D721Med (cell line): ENCODE measurements at regions not wholly inside any gene's neighbourhood (a gene's known extent, or its start where the extent isn't known, plus 50 kb on each side); places are given as distances from the start of the nearest gene placed in this dataset.
A peak's percentile ranks its signal among the peaks of the same experiment; 100 is the strongest.
"Not testable (repeated sequence)": the region's sequence is repeated elsewhere in the genome, so short reads cannot be mapped to it uniquely, and the experiment has no call there.

Experiments
- DNase-seq: peaks from one replicate; pipeline ENCODE4 v3.0.0; 2011; ENCODE audit warnings: low spot score; ENCODE audit not compliant: insufficient read length
- FAIRE-seq: peaks from 2 replicates; lab custom pipeline; 2011; peaks lifted over from hg19 to GRCh38; lab: Jason Lieb, UNC
- TF ChIP-seq, protein P1 (sequence below): IDR thresholded peaks from 2 replicates; pipeline ENCODE4 v1.5.1; 2012; ENCODE audit warnings: mild to moderate bottlenecking, control low read depth; ENCODE audit not compliant: insufficient read depth; ENCODE audit errors: missing control alignments

DNA sequence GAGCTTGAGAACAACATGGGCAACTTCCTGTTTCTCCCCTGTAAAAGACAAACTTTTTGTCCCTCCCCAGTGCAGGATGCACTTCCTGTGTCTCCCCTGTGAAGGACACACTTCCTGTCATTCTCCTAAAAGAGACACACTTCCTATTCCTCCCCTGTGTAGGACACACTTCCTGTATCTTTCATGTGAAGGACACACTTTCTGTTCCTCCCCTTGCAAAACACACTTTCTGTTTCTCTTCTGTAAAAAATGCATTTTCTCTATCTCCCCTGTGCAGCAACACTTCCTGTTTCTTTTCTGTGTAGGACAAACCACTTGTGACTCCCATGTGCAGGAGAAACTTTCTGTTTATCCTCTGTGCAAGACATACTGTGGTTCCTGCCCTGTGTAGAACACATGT, 488.6 kb upstream of the USP9Y start:
- FAIRE-seq (no peak), DNase-seq (no peak)
- TF ChIP-seq, protein P1, sequence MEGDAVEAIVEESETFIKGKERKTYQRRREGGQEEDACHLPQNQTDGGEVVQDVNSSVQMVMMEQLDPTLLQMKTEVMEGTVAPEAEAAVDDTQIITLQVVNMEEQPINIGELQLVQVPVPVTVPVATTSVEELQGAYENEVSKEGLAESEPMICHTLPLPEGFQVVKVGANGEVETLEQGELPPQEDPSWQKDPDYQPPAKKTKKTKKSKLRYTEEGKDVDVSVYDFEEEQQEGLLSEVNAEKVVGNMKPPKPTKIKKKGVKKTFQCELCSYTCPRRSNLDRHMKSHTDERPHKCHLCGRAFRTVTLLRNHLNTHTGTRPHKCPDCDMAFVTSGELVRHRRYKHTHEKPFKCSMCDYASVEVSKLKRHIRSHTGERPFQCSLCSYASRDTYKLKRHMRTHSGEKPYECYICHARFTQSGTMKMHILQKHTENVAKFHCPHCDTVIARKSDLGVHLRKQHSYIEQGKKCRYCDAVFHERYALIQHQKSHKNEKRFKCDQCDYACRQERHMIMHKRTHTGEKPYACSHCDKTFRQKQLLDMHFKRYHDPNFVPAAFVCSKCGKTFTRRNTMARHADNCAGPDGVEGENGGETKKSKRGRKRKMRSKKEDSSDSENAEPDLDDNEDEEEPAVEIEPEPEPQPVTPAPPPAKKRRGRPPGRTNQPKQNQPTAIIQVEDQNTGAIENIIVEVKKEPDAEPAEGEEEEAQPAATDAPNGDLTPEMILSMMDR: no peak

DNA sequence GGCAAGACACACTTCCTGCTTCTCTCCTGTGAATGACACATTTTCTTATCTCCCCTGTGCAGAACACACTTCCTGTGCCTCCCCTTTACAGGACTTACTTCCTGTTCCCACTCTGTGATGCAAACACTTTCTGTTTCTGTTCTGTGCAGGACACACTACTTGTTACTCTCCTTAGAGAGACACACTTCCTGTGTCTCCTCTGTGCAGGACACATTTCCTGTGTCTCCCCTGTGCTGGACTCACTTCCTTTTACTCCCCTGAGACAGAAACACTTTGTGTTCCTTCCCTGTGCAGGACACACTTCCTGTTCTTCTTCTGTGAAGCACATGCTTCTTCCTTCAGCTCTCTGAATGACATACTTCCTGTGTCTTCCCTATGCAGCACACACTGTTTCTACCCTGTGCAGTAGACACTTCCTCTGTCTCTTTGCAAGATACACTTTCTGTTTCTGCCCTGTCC, 485.4 kb upstream of the USP9Y start:
- TF ChIP-seq, protein P1: no peak
- DNase-seq (no peak), FAIRE-seq (no peak)

DNA sequence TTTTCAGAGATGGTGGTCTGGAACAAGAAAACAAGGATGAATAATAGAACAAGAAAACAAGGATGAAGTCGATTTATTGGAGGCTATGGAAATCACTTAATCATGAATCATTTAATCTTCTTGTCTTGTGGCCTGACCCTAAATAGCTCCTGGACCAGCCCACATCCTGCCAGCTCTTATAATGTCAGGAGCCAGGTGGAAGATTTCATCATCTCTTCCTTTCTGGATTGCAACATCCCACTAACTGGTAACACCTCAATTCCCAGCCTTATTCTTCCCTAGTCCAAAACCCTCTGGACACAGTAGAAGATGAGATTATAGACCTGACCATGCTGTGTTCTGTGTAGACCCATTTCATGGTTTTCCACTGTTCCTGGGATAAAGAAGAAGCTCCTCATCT, 470.1 kb upstream of the USP9Y start:
- DNase-seq (no peak), FAIRE-seq (no peak)
- TF ChIP-seq, protein P1: no peak

DNA sequence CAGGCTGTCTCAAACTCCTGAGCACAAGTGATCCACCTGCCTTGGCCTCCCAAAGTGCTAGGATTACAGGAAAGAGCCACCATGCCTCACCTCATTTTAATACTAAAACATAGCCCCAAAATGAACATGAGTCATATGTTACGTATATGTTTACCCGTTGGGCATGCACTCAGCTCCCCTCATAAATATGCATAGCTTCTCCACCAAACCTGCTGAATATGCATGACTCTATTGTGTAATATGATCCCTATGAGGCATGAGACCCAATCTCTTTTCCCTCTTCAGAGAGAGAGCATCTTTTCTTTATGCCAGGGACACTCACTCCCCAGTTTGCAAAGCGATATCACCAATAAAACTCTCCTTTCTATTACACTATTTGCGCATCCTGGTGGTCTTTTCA, 464.6 kb upstream of the USP9Y start:
- FAIRE-seq (no peak), DNase-seq (no peak)
- TF ChIP-seq, protein P1: no peak

DNA sequence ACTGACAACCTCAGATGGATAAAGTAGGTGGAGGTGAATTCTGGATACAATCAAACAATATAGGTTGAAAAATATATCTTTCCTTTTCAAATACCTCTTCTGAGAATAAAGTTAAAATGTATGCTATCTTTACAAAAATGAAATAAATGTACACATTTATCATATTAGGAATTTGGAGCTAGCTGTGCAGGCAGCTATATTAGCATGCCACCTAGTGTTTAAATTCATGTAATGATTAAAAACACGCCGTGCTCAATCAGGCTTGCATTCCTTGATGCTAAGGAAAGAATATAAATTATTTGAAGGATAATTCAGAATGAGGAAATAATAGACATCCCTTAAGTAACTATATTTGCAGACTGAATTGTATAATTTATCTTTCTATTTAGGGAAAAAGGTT, 460.7 kb upstream of the USP9Y start:
- not testable (repeated sequence) for DNase-seq, FAIRE-seq
- TF ChIP-seq, protein P1: peak; percentile 4

DNA sequence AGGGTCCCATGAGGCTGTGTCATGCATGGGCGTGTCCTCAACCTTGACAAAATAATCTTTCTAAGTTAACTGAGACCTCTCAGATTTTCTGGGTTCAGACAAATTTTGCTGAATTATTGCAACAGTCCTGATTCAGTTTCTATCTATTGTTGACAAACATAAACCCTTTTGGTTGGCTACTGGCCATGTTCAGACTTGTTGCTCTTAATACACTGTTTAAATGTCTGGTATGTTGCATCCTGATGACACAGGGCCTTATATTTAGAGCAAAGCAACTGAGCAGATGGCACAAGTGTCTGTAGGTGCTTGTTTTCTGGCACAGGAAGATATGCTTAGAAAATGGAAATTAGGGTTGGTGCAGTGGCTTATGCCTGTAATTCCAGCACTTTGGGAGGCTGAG, 456.9 kb upstream of the USP9Y start:
- DNase-seq (no peak), FAIRE-seq (no peak)
- TF ChIP-seq, protein P1: no peak

DNA sequence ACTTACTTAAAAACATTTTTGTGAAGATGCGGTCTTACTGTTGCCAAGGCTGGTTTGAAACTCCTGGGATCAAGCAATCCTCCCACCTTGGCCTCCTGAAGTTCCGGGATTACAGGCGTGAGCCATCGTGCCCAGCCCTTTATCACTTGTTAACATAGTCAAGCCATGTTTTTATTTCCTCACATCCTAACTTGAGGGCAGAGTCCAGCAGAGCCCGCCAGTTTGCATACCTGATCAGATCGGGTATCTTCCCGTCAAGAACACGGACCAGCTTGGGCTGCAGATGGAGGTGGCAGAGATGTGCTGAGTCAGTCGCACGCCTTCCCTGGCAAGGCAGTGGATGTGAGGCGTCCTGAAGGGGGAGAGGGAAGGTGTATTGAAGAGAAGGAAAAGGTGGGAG, 447.3 kb upstream of the USP9Y start:
- FAIRE-seq (no peak), DNase-seq (no peak)
- TF ChIP-seq, protein P1: no peak
